ENCODE measurements at regions not wholly inside any gene's neighbourhood (a gene's known extent, or its start where the extent isn't known, plus 50 kb on each side); places are given as distances from the start of the nearest gene placed in this dataset.
"Not testable (repeated sequence)": the region's sequence is repeated elsewhere in the genome, so short reads cannot be mapped to it uniquely, and the experiment has no call there.

DNA sequence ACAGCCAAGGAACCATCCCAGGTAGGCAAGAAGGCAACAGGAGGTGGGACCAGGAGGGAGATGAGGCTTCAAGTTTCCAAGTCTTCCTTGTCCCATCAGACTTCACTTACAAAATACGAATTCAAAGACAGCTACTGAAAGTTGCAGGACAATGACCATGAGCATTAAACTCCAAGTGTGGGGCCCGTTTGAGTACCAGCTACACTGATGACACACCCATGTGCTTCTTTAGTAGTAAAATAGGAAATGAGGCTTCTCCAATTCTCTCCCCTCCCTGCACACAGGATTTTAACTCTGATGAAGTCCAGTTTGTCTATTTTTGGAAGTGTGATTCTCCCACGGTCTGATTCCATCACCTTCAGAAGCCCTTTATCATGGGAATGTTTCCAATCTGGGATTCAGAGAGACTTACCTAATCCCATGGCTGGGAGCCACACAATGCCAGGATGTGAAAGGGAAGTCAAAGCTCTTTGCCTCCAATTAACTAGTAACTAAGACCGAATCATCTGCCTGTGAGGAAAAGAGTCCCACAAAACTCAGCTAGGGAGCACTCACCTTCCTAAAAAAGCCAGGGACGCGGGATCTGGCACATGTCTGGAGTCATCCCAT lies 222.8 kb upstream of the MSX2 start:
- H3K4me3 ChIP-seq (ENCODE audit: low read length): no peak overlapping the region
- H3K9me3 ChIP-seq (replicated peaks; ENCODE audit: control insufficient read depth, low read depth, low read length): peaks cover 4% of the 10 kb centered on the region
- no peak overlapping the region for H3K27ac ChIP-seq (ENCODE audit: low read length)
- H3K36me3 ChIP-seq (ENCODE audit: control insufficient read depth, insufficient read depth, low read length): no peaks in the 10 kb centered on the region
- DNase-seq: no peak
- H3K27me3 ChIP-seq (ENCODE audit: control insufficient read depth, insufficient read depth, low read length): no peaks in the 10 kb centered on the region
- 60% methylated on average over 3 of the region's 6 CpGs for WGBS (ENCODE audit: insufficient coverage)
- no peaks in the 10 kb centered on the region for H3K4me1 ChIP-seq (ENCODE audit: control insufficient read depth, insufficient read depth, low read length)

DNA sequence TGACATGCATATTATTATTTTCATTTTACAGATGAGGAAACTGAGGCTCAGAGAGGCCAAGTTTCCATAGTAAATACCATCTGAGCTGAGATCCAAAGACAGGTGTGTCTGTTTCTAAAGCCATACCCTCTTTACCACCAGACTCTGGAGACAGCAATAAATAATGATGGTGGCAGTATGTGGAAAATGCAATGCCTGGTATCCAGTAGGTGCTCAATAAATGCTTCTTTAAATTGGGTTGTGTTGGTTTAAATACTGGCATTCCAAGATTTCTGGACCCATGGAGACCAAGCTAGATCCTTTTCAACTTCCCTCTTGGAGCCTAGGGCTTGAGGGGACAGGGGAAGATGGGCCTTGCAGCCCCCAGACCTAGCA lies 221.3 kb upstream of the MSX2 start:
- H3K27me3 ChIP-seq (ENCODE audit: control insufficient read depth, insufficient read depth, low read length): no peaks in the 10 kb centered on the region
- peaks cover 4% of the 10 kb centered on the region for H3K9me3 ChIP-seq (replicated peaks; ENCODE audit: control insufficient read depth, low read depth, low read length)
- DNase-seq: no peak
- no peak overlapping the region for H3K27ac ChIP-seq (ENCODE audit: low read length)
- H3K4me3 ChIP-seq (ENCODE audit: low read length): no peak overlapping the region
- H3K36me3 ChIP-seq (ENCODE audit: control insufficient read depth, insufficient read depth, low read length): no peaks in the 10 kb centered on the region
- H3K4me1 ChIP-seq (ENCODE audit: control insufficient read depth, insufficient read depth, low read length): no peaks in the 10 kb centered on the region

DNA sequence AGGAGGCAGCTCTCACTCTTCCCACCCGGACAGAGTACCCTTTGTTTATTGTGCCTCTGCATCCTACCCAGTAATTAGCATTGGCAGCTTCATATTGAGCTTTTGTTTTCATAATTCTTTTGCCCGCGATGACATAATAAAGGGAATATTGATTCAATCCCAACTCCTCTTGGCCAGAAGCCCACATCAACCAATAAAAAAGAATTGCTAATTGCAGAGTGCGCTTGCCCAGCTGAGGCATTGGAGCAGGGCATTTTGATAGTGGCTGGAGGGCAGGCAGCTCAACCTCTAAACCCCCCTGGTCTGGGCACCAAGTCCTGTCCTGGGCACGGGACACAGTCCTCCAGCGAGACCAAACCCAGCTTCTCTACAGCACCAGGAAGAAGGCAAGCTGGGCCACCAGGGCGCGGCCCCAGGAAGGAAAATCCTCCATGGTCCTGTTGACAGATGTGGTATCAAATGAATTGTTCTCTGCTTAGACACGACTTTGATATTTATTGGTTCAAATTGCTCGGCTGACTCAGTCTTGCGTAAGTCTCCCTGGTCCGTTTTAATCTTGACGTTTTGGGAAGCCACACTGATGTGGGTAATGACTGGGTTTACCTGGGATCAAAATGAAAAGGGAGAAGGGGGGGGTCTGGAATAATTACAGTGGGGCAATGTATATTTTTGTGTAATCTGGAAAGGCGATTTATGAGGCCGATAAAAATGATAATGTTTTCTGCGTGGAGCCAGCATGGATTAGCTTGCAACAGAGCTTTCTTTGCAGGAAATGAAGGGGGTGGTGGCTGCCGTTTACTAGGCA lies 220.7 kb upstream of the MSX2 start:
- no peak for DNase-seq
- Histone ChIP-seq H3K27me3 (ENCODE audit: control insufficient read depth, insufficient read depth, low read length) (no peaks in the 10 kb centered on the region), H3K4me1 (ENCODE audit: control insufficient read depth, insufficient read depth, low read length) (no peaks in the 10 kb centered on the region), H3K9me3 (replicated peaks; ENCODE audit: control insufficient read depth, low read depth, low read length) (peaks cover 3% of the 10 kb centered on the region), H3K27ac (ENCODE audit: low read length) (no peak overlapping the region), H3K36me3 (ENCODE audit: control insufficient read depth, insufficient read depth, low read length) (no peaks in the 10 kb centered on the region), H3K4me3 (ENCODE audit: low read length) (no peak overlapping the region)
- WGBS (ENCODE audit: insufficient coverage): 30% methylated on average over 8 of the region's 17 CpGs

DNA sequence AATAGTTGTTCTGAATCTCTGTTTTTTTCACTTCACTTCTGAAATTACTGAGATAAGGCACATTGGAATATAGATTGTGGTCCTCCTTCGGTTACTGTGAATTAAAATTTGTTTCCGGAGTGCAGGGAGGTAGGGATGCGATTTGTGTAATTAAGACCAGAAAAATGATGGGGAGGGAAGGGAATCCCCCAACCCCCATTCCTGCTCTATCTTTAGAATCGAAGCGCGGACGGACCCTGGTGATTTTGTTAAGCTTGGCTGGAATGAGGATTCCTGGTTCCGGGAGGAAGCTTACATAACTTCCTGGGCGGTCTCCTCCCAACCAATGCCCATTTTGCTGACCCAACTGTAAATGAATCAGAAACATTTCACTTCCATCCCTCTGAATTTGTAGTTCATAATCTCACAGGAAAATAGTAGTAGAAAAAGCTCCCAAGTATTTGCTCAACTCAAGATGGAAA lies 220.1 kb upstream of the MSX2 start:
- no peaks in the 10 kb centered on the region for H3K27me3 ChIP-seq (ENCODE audit: control insufficient read depth, insufficient read depth, low read length)
- no CpG with 5 or more reads among the region's 9 CpGs for WGBS (ENCODE audit: insufficient coverage)
- H3K27ac ChIP-seq (ENCODE audit: low read length): no peak overlapping the region
- no peaks in the 10 kb centered on the region for H3K9me3 ChIP-seq (replicated peaks; ENCODE audit: control insufficient read depth, low read depth, low read length)
- H3K36me3 ChIP-seq (ENCODE audit: control insufficient read depth, insufficient read depth, low read length): no peaks in the 10 kb centered on the region
- no peaks in the 10 kb centered on the region for H3K4me1 ChIP-seq (ENCODE audit: control insufficient read depth, insufficient read depth, low read length)
- no peak for DNase-seq
- H3K4me3 ChIP-seq (ENCODE audit: low read length): no peak overlapping the region

DNA sequence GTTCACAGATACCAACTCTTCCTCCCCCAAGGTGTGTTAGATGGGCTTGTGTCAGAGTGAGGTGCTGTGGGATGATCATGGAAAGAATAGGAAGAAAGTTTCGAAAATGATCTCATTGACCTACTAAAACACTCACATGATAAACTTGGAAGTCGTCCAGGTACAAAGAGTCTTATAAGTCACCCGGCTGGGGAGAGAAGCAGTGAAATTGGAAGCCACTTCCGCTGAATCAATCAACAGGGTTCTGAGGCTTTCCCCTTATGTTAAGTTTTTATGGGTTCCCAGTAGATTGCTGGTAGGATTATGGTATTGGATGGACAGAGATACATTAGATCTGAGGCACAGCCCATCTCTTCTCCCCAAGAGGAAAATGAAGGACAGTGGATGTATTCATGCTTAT lies 218.8 kb upstream of the MSX2 start:
- DNase-seq: peak; percentile 6
- whole genome bisulfite sequencing (ENCODE audit: insufficient coverage): 60% methylated on average over 2 of the region's 4 CpGs
- Histone ChIP-seq H3K4me3 (ENCODE audit: low read length) (no peak overlapping the region), H3K27me3 (ENCODE audit: control insufficient read depth, insufficient read depth, low read length) (peaks cover 5% of the 10 kb centered on the region), H3K27ac (ENCODE audit: low read length) (no peak overlapping the region), H3K4me1 (ENCODE audit: control insufficient read depth, insufficient read depth, low read length) (no peaks in the 10 kb centered on the region), H3K9me3 (replicated peaks; ENCODE audit: control insufficient read depth, low read depth, low read length) (no peaks in the 10 kb centered on the region), H3K36me3 (ENCODE audit: control insufficient read depth, insufficient read depth, low read length) (no peaks in the 10 kb centered on the region)

DNA sequence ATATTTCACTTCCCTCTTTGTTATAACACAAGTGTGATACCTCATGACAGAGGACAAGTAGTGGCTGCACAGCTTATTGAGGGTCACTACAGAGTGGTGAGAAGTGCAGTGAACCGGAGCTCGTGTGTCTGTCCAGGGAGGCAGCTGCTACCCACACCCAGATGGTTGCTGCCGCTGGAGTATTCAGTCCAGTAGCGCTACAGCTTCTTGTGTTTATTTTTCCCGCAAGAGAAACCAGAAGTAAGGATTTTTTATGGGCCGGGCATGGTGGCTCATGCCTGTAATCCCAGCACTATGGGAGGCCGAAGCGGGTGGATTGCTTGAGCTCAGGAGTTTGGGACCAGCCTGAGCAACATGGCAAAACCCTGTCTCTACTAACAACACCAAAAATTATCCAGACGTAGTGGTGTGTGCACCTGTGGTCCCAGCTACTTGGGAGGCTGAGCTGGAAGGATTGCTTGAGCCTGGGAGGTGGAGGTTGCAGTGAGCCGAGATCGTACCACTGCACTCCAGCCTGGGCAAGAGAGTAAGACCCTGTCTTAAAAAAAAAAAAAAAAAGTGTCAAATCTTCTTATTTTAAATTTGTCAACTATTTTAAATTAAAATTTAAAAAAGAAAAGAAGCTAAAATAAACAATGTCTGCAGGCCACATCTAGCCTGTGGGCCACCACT lies 213.5 kb upstream of the MSX2 start:
- not testable (repeated sequence) for H3K4me3 ChIP-seq (ENCODE audit: low read length); H3K4me1 ChIP-seq (ENCODE audit: control insufficient read depth, insufficient read depth, low read length); H3K27me3 ChIP-seq (ENCODE audit: control insufficient read depth, insufficient read depth, low read length); H3K36me3 ChIP-seq (ENCODE audit: control insufficient read depth, insufficient read depth, low read length); H3K9me3 ChIP-seq (replicated peaks; ENCODE audit: control insufficient read depth, low read depth, low read length); DNase-seq; H3K27ac ChIP-seq (ENCODE audit: low read length)
- WGBS (ENCODE audit: insufficient coverage): 80% methylated on average over 1 of the region's 11 CpGs

DNA sequence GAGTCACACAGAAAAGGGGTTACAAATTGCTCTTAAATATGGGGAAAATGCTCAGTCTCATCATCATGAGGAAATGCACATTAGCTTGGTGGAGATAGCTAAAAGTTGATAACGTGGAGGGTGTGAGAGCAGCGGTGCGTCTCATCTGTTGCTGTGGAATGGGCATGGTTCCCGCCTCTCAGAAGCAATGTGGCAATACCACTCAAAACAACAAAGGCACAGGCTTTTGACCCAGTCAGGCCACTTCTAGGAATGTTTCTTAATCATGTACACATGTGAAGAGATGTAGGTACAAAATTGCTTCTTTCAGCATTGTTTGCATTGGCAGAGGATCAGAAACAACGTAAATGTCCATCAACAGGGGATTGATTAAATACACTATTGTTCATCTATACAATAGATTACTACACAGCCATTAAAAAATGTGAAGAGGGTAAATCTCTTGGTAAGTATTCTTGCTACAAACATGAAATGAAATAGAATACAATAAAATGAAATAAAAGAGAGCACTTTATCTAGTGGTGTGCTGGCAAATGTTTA lies 212.6 kb upstream of the MSX2 start:
- WGBS (ENCODE audit: insufficient coverage): no CpG with 5 or more reads among the region's 5 CpGs
- Histone ChIP-seq H3K4me3 (ENCODE audit: low read length) (no peak overlapping the region), H3K27me3 (ENCODE audit: control insufficient read depth, insufficient read depth, low read length) (peaks cover 6% of the 10 kb centered on the region), H3K9me3 (replicated peaks; ENCODE audit: control insufficient read depth, low read depth, low read length) (no peaks in the 10 kb centered on the region), H3K36me3 (ENCODE audit: control insufficient read depth, insufficient read depth, low read length) (no peaks in the 10 kb centered on the region), H3K4me1 (ENCODE audit: control insufficient read depth, insufficient read depth, low read length) (no peaks in the 10 kb centered on the region), H3K27ac (ENCODE audit: low read length) (no peak overlapping the region)
- DNase-seq: no peak

DNA sequence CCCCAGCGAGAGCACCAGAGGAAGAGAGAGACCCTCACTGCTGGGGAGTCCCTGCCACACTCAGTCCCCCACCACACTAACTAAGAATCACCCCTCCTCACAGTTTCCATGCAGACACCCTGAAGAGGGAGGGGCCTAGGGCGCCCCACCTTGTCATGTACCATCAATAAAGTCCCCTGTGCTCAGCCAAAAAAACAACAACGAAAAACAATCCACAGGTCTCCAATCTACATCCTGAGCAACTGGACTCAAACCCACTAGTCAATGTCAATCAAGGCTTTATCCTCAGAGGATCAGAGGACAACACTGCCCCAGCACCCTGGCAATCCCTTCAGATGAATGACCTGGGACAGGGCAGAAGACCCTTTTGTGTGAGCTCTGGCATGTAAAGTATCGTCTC lies 210.1 kb upstream of the MSX2 start:
- WGBS (ENCODE audit: insufficient coverage): 70% methylated on average over 3 of the region's 4 CpGs
- H3K9me3 ChIP-seq (replicated peaks; ENCODE audit: control insufficient read depth, low read depth, low read length): no peaks in the 10 kb centered on the region

DNA sequence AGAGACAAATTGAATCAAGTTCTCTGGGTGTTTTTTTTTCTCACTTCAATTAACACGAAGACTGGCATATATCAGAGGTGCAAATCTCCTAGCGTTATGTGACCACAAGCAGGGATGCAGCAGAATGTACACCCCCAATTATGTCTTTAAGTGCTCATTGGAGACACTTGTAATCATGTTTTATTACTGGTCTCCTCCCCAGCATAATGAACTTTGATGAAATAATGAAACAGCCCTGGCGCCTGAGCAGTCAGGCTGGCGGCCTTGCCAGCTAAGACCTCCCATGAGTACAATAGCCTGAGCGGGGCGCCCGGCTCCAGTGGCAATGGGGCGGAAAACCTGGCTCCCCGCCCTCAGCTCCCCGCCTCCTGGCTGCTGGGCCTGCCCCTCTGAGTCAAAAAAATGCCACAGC lies 209.4 kb upstream of the MSX2 start:
- DNase-seq: no peak
- H3K4me3 ChIP-seq (ENCODE audit: low read length): no peak overlapping the region
- no peaks in the 10 kb centered on the region for H3K9me3 ChIP-seq (replicated peaks; ENCODE audit: control insufficient read depth, low read depth, low read length)
- H3K27ac ChIP-seq (ENCODE audit: low read length): no peak overlapping the region
- 59% methylated on average over 6 of the region's 10 CpGs for whole genome bisulfite sequencing (ENCODE audit: insufficient coverage)
- peaks cover 4% of the 10 kb centered on the region for H3K27me3 ChIP-seq (ENCODE audit: control insufficient read depth, insufficient read depth, low read length)
- no peaks in the 10 kb centered on the region for H3K36me3 ChIP-seq (ENCODE audit: control insufficient read depth, insufficient read depth, low read length)
- H3K4me1 ChIP-seq (ENCODE audit: control insufficient read depth, insufficient read depth, low read length): no peaks in the 10 kb centered on the region

More for the DNA sequence above, 210.1 kb upstream of the MSX2 start:
- H3K36me3 ChIP-seq (ENCODE audit: control insufficient read depth, insufficient read depth, low read length): no peaks in the 10 kb centered on the region
- H3K27me3 ChIP-seq (ENCODE audit: control insufficient read depth, insufficient read depth, low read length): peaks cover 7% of the 10 kb centered on the region
- no peak for DNase-seq
- no peak overlapping the region for H3K27ac ChIP-seq (ENCODE audit: low read length)
- no peak overlapping the region for H3K4me3 ChIP-seq (ENCODE audit: low read length)
- H3K4me1 ChIP-seq (ENCODE audit: control insufficient read depth, insufficient read depth, low read length): no peaks in the 10 kb centered on the region

DNA sequence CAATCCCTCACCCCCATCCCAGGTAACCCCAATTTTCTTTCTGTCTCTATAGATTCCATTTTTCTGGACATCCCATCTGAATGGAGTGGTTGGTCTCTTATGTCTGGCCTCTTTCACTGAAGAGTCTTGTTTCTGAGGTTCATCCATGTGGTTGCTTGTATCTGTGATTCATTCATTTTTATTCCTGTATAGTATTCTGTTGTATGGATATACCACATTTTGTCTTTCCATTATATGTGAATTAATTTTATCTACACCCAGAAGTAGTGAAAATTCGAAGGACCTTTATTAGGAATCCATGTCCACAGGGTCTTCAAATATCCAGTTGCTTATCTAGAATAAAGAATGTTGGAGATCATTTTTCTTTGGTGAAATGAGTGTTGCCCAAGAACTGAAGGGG lies 207.6 kb upstream of the MSX2 start:
- no peak for DNase-seq
- no peak overlapping the region for H3K4me3 ChIP-seq (ENCODE audit: low read length)
- no peaks in the 10 kb centered on the region for H3K36me3 ChIP-seq (ENCODE audit: control insufficient read depth, insufficient read depth, low read length)
- H3K9me3 ChIP-seq (replicated peaks; ENCODE audit: control insufficient read depth, low read depth, low read length): no peaks in the 10 kb centered on the region
- H3K27ac ChIP-seq (ENCODE audit: low read length): no peak overlapping the region
- H3K4me1 ChIP-seq (ENCODE audit: control insufficient read depth, insufficient read depth, low read length): no peaks in the 10 kb centered on the region
- WGBS (ENCODE audit: insufficient coverage): no CpG with 5 or more reads among the region's 1 CpG
- peaks cover 10% of the 10 kb centered on the region for H3K27me3 ChIP-seq (ENCODE audit: control insufficient read depth, insufficient read depth, low read length)
